K562 (cell line): ENCODE measurements at regions not wholly inside any gene's neighbourhood (a gene's known extent, or its start where the extent isn't known, plus 50 kb on each side); places are given as distances from the start of the nearest gene placed in this dataset.

ENCODE experiments used
- ATAC-seq: fragments of 200-7000 bp; cut with Tn5 transposase; 3 replicates; pipeline ENCODE4 v1.9.1; 2020; ENCODE audit warnings: moderate library complexity
- BruUV-seq: library from RNA; stranded (reverse); fragments of 400-500 nt; replicated peaks from 2 replicates; lab custom pipeline; 2021; lab: Mats Ljungman, UMichigan
- CTCF ChIA-PET: fragments of 300-600 bp; formaldehyde crosslinking; extraction: SDS; loops from one replicate; lab custom pipeline; 2021; ENCODE audit warnings: low intra/inter-chr PET ratio; lab: Yijun Ruan, JAX
- POLR2A ChIA-PET: fragments of 300-600, 350-650 bp; sonication (Branson Sonifier 250); formaldehyde crosslinking; extraction: SDS; loops from one replicate; lab custom pipeline; 2021; ENCODE audit warnings: antibody characterized with exemption, inconsistent platforms; lab: Yijun Ruan, JAX
- DNase-seq, 4 experiments: peaks; one replicate each; pipeline versions ENCODE4 v3.0.0 to v3.0.0-alpha.2; 2011 to 2018; ENCODE audit warnings: low spot score in 3 of 4, mixed read lengths in 3 of 4; ENCODE audit errors: extremely low read depth in 1 of 4
- FAIRE-seq: peaks from 2 replicates; lab custom pipeline; 2011; peaks lifted over from hg19 to GRCh38; lab: Jason Lieb, UNC
- H2AFZ ChIP-seq: 2 replicates; pipeline ENCODE4 v1.6.0; 2011; ENCODE audit warnings: low read depth, low read length, control low read depth, inconsistent platforms
- H3K27ac ChIP-seq: fragments of 200-600 bp; 3 replicates; pipeline ENCODE4 v1.8.0; 2011; ENCODE audit warnings: low read depth, mild to moderate bottlenecking, control low read depth, inconsistent platforms, low read length, moderate library complexity, mixed read lengths; ENCODE audit errors: extremely low read depth
- H3K27me3 ChIP-seq, 2 experiments: fragments of 300-600 bp in 1 of 2; 2 replicates in 1 of 2; 3 replicates in 1 of 2; pipeline versions ENCODE4 v1.6.0 to v1.8.0; 2011; ENCODE audit warnings: inconsistent platforms in 2 of 2, low read length in 2 of 2, mild to moderate bottlenecking in 1 of 2, mixed read lengths in 1 of 2, moderate library complexity in 1 of 2; ENCODE audit not compliant: control insufficient read depth in 2 of 2, insufficient read depth in 2 of 2
- H3K36me3 ChIP-seq: fragments of 300-600 bp; 3 replicates; pipeline ENCODE4 v1.8.0; 2011; ENCODE audit warnings: mild to moderate bottlenecking, low read length, inconsistent platforms; ENCODE audit not compliant: control insufficient read depth, insufficient read depth
- H3K4me1 ChIP-seq, 2 experiments: fragments of 200-600 bp in 1 of 2; replicated peaks in 1 of 2; 2 replicates in 1 of 2; 3 replicates in 1 of 2; pipeline versions ENCODE4 v1.5.1 to v1.8.0; 2011; ENCODE audit warnings: inconsistent platforms in 2 of 2, low read length in 2 of 2, mild to moderate bottlenecking in 1 of 2, mixed read lengths in 1 of 2, moderate library complexity in 1 of 2; ENCODE audit not compliant: control insufficient read depth in 2 of 2, insufficient read depth in 2 of 2
- H3K4me2 ChIP-seq: 2 replicates; pipeline ENCODE4 v1.6.1; 2011; ENCODE audit warnings: low read length, control low read depth, inconsistent platforms, mixed read lengths; ENCODE audit not compliant: insufficient read depth
- H3K4me3 ChIP-seq: fragments of 200-600 bp; sonication (generic), shearing (Covaris generic); 2 replicates; pipeline ENCODE4 v1.5.1; 2016; ENCODE audit warnings: control low read depth, inconsistent platforms
- H3K79me2 ChIP-seq: fragments of 200-600 bp; 3 replicates; pipeline ENCODE4 v1.8.0; 2011; ENCODE audit warnings: low read length, inconsistent platforms; ENCODE audit not compliant: control insufficient read depth, insufficient read depth
- H3K9ac ChIP-seq, 2 experiments: 2 replicates each; pipeline versions ENCODE4 v1.6.0 to v1.6.1; 2011; ENCODE audit warnings: low read depth in 2 of 2, low read length in 2 of 2, control low read depth in 1 of 2, inconsistent platforms in 1 of 2, mild to moderate bottlenecking in 1 of 2, mixed read lengths in 1 of 2; ENCODE audit not compliant: insufficient read depth in 1 of 2
- H3K9me1 ChIP-seq: one replicate; pipeline ENCODE4 v1.6.0; 2011; ENCODE audit warnings: inconsistent platforms, mild to moderate bottlenecking, low read length, moderate library complexity; ENCODE audit not compliant: control insufficient read depth, insufficient read depth
- H3K9me3 ChIP-seq: replicated peaks from 2 replicates; pipeline ENCODE4 v1.5.1; 2011; ENCODE audit warnings: low read depth, low read length, inconsistent platforms; ENCODE audit not compliant: control insufficient read depth, insufficient read depth
- H4K20me1 ChIP-seq: replicated peaks from 2 replicates; pipeline ENCODE4 v1.6.1; 2011; ENCODE audit warnings: low read length, inconsistent platforms, mixed read lengths; ENCODE audit not compliant: control insufficient read depth, insufficient read depth
- ATF7 ChIP-seq: fragments of 450-650 bp; IDR thresholded peaks from 2 replicates; pipeline ENCODE4 v1.7.1; 2014; ENCODE audit warnings: mild to moderate bottlenecking, moderate library complexity
- CAMTA2 ChIP-seq: fragments of 250-450 bp; sonication (Bioruptor Pico); conservative IDR thresholded peaks from 2 replicates; pipeline ENCODE4 v1.5.1; 2022
- NUFIP1 ChIP-seq: fragments of 450-650 bp; IDR thresholded peaks from 2 replicates; pipeline ENCODE4 v1.6.1; 2018; ENCODE audit not compliant: partially characterized antibody
- SMARCC2 ChIP-seq: fragments of 450-650 bp; IDR thresholded peaks from 2 replicates; pipeline ENCODE4 v1.6.1; 2017; ENCODE audit warnings: antibody characterized with exemption, moderate library complexity, mild to moderate bottlenecking, low read depth
- ZFP36 ChIP-seq: fragments of 150-350 bp; IDR thresholded peaks from 2 replicates; pipeline ENCODE4 v1.6.1; 2018; ENCODE audit warnings: low read length, low read depth; ENCODE audit not compliant: partially characterized antibody
- WGBS: fragments of 100-300 bp; shearing (Covaris generic); methylation state at CpG from one replicate; pipeline ENCODE4 v1.1.6; 2016; ENCODE audit warnings: low coverage, mixed read lengths; ENCODE audit not compliant: insufficient coverage; ENCODE audit errors: missing lambda C conversion rate; 5-methylcytosine and 5-hydroxymethylcytosine counted together
- in situ Hi-C: fragments of 300-500 bp; cut with MboI; formaldehyde crosslinking; loops from 4 replicates; pipeline ENCODE4 v1.15.0; 2018; ENCODE audit warnings: inconsistent platforms, mixed read lengths
- intact Hi-C: fragments of 100-400 bp; cut with micrococcal nuclease; formaldehyde crosslinking; loops from 2 replicates; pipeline ENCODE4 v1.14.2; 2022
- TF ChIP-seq, protein P1 (sequence below), 2 experiments: fragments of 450-650 bp; formaldehyde crosslinking in 1 of 2; IDR thresholded peaks; 2 replicates each; pipeline versions ENCODE4 v1.4.0 to v1.6.1; 2014 to 2020; ENCODE audit warnings: mild to moderate bottlenecking in 2 of 2, borderline replicate concordance in 1 of 2, low read depth in 1 of 2

DNA sequence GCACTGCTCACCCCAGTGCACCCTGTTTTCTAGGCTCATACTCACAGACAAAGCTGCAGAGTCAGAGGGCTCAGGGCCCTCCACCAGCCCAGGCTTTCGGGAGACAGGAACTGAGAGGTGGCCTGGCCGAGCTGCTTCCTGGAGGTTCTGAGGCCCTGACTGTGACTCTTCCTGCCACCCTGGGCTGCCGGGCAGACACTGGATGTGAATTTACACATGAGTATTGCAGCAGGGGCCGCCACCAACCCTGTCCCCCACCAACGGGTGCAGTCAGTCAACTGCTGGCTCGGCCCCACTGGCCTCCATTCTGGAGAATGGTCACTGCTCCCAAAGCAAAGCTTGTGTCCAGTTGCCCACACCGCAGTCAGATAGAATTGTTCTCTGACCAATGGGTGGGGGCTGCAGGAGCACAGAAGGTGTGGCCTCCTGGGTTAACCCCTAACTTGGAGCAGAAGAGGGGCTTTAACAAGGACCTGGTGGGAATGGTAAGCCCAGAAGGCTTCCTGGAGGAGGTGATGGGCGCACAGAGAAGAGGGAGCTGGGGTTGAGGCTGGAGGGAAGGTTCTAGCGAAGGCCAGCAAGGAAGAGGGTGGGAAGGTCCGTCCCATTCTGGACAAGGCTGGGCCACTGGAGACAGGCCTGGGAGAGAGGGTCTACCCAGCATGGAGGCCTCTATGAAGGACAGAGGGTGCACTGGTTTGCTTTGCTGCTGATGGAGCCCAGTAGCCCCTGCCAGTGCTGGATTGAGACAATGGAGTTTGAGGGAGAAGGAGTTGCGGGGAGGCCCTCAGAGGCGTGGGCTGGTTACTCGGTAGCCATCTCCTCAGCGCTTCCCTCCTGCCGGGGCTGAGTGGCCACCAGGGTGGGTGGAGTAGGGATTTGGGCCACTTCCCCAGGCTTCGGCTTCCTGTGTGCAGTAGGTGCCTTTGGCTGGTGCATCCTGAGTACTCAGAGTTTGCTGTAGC, 135.3 kb downstream of the CPZ start:
- H3K9ac ChIP-seq: no peak overlapping the region; a peak in 1 of 4 replicates
- intact Hi-C loops: no loop called here
- H2AFZ ChIP-seq: no peak overlapping the region
- no peaks in the 10 kb centered on the region for H3K79me2 ChIP-seq
- no peak for DNase-seq
- CTCF ChIA-PET: no interaction called here
- 4% methylated on average over 15 of the region's 16 CpGs for WGBS
- ATAC-seq: no peak
- FAIRE-seq: no peak
- no peaks in the 10 kb centered on the region for H3K36me3 ChIP-seq
- POLR2A ChIA-PET: interaction anchor here (0.6 kb wide), 1 partner anchor 58 kb away, joined by 3 read pairs; no protein-coding TSS in a partner anchor
- BruUV-seq: no TSS peak
- H4K20me1 ChIP-seq: peaks cover 6% of the 10 kb centered on the region; the same call in 1 of the 2 replicates
- no peak overlapping the region for H3K4me3 ChIP-seq
- peaks cover 0 to 40% of the 10 kb centered on the region in 2 experiments; a peak in 4 of 5 replicates for H3K27me3 ChIP-seq
- H3K4me1 ChIP-seq: peaks cover 0 to 3% of the 10 kb centered on the region in 2 experiments; a peak in 2 of 5 replicates
- H3K9me1 ChIP-seq: no peaks in the 10 kb centered on the region
- H3K4me2 ChIP-seq: no peak overlapping the region
- no peak overlapping the region for H3K27ac ChIP-seq
- peak; percentile 85 for TF ChIP-seq ZFP36
- TF ChIP-seq ATF7: no peak
- in situ Hi-C loops: no loop called here
- H3K9me3 ChIP-seq: no peaks in the 10 kb centered on the region

DNA sequence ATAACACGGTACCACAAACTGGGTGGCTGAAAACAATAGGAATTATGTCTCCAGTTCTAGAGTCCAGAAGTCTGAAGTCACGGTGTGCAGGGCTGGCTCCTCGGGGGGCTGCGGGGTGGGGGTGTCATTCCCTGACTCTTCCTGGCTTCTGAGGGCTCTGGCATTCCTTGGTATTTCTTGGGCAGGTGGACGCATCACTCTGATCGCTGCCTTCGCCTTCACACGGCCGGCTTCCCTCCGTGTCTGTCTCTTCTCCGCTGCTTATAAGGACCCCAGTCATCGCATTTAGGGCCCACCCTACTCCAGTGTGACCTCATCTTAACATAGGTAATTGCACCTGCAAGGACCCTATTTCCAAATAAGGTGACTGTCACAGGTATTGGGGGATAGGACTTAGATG, 134.6 kb downstream of the CPZ start:
- Histone ChIP-seq H3K36me3 (no peaks in the 10 kb centered on the region), H3K4me1 (peaks cover 0 to 3% of the 10 kb centered on the region in 2 experiments; a peak in 2 of 5 replicates), H3K79me2 (no peaks in the 10 kb centered on the region), H2AFZ (no peak overlapping the region), H3K27ac (no peak overlapping the region), H3K27me3 (peaks cover 0 to 40% of the 10 kb centered on the region in 2 experiments; a peak in 4 of 5 replicates), H3K4me2 (no peak overlapping the region), H3K9me1 (no peaks in the 10 kb centered on the region), H3K9ac (no peak overlapping the region), H3K9me3 (no peaks in the 10 kb centered on the region), H3K4me3 (no peak overlapping the region), H4K20me1 (peaks cover 6% of the 10 kb centered on the region; the same call in 1 of the 2 replicates)
- intact Hi-C loops: no loop called here
- CTCF ChIA-PET: no interaction called here
- ATAC-seq (no peak), FAIRE-seq (no peak), DNase-seq (no peak)
- no TSS peak for BruUV-seq
- POLR2A ChIA-PET: no interaction called here
- 4% methylated on average over 12 of the region's 12 CpGs for WGBS
- in situ Hi-C loops: no loop called here
- TF ChIP-seq NUFIP1 (no peak), SMARCC2 (no peak), CAMTA2 (CRISPR knock-in tag) (no peak)
- TF ChIP-seq, protein P1, sequence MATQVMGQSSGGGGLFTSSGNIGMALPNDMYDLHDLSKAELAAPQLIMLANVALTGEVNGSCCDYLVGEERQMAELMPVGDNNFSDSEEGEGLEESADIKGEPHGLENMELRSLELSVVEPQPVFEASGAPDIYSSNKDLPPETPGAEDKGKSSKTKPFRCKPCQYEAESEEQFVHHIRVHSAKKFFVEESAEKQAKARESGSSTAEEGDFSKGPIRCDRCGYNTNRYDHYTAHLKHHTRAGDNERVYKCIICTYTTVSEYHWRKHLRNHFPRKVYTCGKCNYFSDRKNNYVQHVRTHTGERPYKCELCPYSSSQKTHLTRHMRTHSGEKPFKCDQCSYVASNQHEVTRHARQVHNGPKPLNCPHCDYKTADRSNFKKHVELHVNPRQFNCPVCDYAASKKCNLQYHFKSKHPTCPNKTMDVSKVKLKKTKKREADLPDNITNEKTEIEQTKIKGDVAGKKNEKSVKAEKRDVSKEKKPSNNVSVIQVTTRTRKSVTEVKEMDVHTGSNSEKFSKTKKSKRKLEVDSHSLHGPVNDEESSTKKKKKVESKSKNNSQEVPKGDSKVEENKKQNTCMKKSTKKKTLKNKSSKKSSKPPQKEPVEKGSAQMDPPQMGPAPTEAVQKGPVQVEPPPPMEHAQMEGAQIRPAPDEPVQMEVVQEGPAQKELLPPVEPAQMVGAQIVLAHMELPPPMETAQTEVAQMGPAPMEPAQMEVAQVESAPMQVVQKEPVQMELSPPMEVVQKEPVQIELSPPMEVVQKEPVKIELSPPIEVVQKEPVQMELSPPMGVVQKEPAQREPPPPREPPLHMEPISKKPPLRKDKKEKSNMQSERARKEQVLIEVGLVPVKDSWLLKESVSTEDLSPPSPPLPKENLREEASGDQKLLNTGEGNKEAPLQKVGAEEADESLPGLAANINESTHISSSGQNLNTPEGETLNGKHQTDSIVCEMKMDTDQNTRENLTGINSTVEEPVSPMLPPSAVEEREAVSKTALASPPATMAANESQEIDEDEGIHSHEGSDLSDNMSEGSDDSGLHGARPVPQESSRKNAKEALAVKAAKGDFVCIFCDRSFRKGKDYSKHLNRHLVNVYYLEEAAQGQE (IDR thresholded peaks at IDR 0.05; ENCODE audit: borderline replicate concordance): no peak
- TF ChIP-seq, protein P1 (CRISPR knock-in tag; IDR thresholded peaks at IDR 0.05; ENCODE audit: low read depth): no peak
